HG03066 (cell line): ENCODE measurements at regions not wholly inside any gene's neighbourhood (a gene's known extent, or its start where the extent isn't known, plus 50 kb on each side); places are given as distances from the start of the nearest gene placed in this dataset.

Experiments
- ATAC-seq: cut with Tn5 transposase; IDR thresholded peaks from one replicate; pipeline ENCODE4 v1.9.1; 2021; ENCODE audit warnings: low read depth; ENCODE audit not compliant: unreplicated experiment

DNA sequence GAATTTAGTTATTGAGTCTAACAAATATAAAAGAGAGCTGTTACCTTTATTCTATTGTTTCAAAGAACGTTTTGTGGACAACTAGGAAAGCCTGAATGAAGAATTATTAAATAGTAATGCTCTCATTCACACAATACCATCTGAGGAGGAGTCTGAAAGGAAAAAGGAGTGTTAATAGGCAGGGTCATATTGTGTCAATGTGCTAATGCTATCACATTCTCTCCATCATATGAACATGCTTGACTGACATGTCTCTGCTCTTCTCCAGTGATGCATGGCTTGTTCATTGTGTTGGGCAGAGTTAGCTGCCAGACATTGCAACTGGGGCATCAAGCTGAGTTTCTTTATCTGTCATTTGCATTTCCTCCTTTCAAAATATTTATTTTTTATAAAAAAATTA is 1578.0 kb downstream of the MAT2B start:
- ATAC-seq, result no peak

DNA sequence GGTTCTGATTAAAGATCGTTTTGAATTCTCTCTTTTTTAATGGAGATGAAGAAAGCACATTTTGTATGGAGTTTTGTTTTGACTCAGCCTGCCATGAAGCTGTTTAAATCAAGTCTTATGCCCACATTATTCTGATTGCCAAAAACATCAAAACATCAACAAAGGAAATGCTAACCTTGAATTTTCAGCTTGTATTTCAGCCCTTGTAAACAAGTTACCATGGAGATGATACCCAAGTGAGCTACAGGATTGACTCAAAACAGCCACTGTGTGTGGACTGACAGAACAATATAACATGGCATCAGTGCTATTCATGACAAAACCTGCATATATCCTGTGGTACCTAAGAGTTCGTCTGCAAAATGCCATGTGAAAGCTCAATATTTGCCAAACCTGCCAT is 1581.0 kb downstream of the MAT2B start:
- no peak for ATAC-seq

DNA sequence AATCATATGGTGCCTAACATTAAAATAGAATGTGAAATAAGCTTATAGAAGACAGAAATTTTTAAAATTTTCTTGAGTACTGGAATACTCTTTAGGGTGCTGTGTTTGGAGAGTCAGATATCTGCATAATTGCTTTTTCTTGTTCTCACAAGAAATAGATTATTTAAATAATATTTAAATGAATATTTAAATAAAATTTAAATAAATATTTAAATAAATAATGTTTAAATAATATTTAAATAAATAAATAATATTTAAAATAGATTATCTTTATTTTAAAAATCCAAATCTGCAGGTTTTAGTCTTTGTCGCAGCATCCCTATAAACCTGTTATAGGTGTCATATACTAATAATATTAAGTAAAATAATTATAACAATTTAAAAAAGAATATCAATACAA is 1589.4 kb downstream of the MAT2B start:
- no peak for ATAC-seq

DNA sequence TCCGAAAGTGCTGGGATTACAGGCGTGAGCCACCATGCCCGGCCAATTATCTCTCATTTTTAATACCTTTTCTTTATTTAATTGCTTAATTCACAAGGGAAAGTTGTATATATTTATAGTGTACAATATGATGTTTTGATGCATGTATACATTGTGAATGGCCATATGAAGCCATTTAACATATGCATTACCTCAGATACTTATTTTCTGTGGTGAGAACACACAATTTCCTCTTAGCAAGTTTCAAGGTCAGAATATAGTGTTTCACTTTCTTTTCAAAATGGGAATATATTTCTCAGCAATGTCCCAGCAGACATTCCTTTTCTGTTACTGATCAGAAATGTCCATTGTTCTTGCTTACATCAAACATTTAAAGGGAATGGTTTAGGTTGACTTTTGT is 1596.3 kb downstream of the MAT2B start:
- no peak for ATAC-seq

DNA sequence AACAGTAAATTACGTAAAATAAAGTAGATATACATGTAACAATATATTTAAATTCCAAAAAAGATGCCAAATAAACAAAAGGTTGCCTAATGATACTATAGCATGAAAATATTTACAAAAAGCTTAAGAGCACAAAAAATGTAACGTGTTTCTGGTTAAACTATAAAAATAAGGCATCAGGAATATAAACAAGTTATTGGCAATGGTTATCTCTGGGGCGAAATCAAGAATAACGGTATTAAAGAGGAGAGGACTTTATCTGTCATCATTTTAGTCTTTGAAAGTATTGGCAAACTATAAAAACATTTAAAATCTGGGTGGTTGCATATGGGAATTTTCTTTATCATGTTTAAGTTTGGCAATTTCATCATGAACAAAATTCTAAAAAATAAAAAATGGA is 1599.2 kb downstream of the MAT2B start:
- no peak for ATAC-seq

DNA sequence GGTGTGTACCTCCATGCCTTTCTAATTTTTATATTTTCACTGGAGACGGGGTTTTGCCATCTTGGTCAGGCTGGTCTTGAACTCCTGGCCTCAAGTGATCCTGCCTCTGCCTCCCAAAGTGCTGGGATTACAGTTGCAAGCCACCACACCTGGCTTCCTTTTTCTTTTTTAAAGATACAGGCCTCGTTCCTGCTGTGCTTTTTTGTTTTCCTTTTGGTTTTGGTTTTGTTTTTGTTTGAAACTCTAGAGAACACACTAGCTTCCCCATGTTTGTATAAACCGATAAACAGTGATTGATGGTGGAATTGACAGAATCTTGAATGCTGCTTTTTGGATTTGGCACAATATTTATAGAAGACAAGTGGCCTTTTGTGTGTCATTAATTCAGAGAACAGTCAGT is 1603.4 kb downstream of the MAT2B start:
- ATAC-seq, result no peak

DNA sequence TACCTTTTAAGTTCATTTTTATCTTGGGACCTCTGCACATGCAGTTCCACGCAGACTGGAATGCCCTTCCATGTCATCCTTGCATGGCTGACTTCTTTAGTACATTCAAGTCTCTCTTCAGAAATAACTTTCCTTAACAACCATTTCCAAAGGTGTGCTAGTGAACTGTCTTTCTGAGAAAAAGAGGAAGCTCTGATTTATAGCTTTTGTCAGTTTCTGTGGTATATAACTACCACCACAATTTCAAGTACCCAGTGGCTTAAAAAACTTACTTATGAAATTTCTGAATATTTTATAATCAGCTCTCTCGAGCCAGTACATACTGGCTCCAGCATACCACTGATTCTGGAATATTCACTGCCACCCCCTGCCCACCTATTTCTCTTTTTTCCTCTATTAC is 1613.8 kb downstream of the MAT2B start:
- ATAC-seq, result no peak

DNA sequence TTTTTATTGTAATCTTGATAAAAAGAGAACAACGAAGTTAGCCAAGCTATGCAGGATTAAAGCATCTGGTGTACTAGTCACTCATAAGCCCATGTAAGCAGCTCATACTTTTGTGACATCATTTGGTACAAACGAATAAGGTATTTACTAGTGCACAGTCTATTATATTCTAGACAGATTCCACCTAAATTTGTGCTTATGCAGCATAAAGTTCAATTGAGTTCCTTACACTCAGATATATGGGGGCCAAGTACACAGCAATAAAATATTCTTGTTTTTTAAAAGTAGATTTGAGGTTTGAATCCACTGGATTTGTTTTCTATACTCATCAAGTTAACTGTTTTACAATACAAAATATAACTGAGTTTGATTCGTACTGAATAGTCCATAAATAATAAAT is 1621.2 kb downstream of the MAT2B start:
- ATAC-seq, result no peak

DNA sequence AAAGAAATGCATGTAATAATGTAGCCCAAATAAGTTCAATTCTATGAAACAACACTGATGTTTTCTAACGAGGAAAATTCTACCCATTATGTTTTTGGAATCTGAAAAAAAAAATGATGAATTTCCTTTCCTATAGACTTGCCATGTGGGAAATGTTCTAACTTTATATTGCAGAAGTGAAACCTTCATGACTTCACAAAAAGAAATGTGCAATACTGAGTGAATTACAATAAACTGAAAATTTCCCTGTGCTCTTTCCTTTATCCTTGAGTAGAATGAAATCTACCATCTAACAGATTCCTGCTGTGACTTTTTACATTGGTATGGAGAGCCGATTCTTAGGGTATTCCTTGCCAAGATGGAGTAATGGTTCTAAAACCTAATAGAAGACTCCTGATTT is 1622.5 kb downstream of the MAT2B start:
- ATAC-seq, result no peak

DNA sequence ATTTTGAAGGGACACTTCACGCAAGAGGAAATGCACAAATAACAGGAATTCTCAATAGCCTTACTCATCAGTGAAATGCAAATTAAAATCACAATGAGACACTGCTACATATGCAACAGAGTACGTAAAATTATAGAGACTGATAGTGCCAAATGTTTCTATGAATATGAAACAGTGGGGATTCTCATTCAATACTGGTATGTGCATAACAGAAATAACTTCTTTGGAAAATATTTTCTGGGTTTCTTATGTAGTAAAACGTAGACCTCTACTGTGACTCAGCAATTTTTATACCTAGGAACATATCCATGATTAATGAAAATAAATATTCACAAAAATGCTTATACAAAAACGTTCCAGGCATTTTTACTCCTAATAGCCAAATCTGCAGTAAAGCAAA is 1625.2 kb downstream of the MAT2B start:
- ATAC-seq, result no peak

DNA sequence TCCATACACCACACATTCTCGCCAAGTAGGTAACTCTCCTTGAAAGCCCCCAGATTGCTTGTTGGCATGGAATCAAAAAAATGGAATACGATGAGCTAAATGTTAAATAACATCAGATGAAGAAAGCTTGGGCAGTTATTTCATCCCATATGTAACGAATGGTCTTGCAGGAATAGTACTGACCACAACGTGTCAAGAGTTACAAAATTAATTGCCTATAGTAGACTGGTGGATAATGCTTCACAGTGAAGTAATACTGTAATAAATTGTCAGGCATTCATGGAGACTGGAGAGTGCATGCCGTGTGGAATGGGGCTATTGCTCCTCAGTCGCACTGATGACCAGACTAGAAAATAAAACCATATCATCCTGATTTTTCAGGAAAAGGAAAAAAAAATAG is 1628.7 kb downstream of the MAT2B start:
- ATAC-seq, result no peak

DNA sequence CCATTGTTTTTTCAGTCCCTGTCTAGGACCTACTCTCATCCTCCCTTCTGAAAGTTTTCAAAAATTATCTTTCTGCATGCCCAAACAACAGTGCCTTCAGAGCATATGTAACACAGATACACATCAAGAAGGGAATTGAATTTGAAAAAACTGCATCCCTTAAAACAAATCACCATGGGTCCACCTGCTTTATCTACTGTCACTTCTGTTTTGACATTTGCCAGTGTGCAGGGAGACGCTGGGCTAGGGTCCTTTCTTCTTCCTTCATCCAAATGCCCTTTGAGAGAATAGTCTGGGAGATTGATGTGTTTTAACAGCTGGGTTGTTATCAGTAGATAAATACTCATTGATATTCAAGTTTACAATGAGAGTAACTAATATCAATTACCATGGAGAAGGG is 1630.1 kb downstream of the MAT2B start:
- no peak for ATAC-seq

DNA sequence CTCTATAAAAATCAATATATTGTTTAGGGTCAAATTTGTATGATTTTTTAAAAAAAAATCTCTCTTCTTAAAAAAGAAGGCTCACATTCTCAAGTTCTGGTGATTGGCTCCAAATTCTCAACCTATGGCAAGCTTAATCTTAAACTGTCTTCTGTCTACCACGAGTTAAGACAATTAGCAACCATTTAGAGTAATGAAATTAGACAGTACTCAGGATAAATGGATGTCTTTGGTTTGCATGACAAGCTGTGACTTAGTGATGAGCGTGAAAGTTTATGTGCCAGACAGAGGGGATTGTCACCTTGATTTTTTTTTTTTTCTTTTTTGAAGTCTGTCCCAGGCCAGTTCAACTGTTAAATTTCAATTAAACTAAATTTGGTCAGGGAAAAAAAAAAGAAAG is 1632.3 kb downstream of the MAT2B start:
- no peak for ATAC-seq

DNA sequence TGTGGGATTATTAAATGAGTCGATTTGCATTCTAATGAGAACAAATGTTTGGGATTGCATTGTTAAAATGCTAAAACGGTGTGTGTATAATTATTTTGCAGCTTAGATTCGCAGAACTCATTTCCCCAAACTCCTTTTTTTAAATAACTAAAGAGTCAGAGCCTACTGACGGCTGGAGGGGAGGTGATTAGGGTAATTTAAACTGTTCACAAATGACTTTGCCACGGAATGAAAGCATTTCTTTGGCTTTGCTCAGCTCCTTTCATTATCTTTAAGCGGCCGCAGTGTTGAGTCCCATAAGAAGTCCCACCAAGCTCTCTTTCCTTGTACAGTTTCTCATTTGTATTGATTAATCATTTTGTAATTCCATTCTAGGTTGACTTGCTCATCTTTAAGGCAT is 1632.8 kb downstream of the MAT2B start:
- no peak for ATAC-seq

DNA sequence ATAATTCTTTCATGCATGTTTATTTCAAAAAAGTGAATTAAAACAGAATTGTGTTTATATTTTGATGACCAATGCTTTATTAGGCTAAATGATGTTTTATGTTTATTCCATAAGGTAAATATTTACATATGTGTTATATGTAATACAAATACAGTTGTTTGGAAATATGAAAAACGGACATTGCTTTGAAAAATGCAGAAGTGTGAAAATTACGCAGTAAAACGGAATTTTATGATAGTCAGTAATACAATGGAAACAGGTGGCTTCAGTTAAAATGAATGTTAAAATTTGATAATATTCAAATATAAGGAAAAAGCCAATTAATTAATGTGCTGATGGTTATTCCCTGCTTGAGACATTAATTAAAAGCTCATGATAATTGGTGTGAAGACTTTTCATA is 1633.8 kb downstream of the MAT2B start:
- ATAC-seq, result no peak

DNA sequence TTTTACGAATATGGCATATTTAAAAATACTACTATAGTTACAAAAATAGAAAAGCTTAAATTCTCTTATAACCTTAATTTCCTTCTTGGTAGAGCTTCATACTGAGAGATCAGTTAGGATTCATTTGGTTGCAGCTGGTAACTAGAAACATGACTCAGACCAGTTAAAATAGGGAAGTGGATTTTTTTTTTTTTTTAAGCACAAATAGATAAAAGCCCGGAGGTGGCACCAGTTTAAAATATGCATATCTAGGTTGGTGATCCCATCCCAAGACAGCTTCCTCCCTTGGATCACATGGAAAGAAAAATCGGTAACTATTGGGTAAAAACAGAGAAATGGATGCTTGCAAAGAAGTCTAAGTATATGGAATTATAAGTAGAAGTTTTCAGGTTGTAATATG is 1634.3 kb downstream of the MAT2B start:
- no peak for ATAC-seq

DNA sequence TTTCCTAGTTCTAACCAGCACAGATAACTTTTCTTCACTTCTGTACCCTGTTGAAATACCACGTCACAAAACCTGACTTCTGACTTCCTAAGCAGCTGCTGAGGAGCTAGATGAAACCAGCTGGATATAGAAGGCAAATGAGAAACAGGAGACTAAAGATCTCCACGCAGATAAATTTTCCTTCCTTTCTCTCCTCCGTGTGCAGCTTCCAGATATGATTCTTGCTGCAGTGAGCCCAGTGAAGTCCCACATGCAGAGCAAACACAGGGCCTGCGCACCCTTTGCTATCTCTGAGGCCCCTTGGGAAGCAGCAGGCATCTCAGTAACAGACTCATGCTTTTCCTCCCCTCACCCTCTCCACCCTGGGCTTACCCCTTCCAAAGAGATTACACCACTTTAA is 1638.3 kb downstream of the MAT2B start:
- ATAC-seq, result no peak

DNA sequence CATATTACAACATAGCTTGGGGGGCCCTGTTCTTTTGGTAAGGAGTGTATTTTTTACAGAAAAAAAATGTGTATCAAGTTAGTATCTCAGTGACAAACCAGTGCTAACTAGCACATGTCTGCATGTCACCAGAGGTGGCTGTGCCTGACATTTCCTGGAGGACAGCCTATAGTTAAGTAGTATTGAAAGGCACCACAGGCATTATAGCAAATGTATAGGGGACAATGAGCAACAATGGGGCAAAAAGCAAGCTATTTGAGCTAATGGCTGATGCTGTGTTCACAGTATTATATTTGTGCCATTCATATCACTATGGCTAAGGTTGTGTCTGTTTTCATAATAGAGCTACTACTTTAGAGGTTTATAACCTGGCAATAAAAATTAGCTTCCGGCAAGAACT is 1644.0 kb downstream of the MAT2B start:
- ATAC-seq, result no peak

DNA sequence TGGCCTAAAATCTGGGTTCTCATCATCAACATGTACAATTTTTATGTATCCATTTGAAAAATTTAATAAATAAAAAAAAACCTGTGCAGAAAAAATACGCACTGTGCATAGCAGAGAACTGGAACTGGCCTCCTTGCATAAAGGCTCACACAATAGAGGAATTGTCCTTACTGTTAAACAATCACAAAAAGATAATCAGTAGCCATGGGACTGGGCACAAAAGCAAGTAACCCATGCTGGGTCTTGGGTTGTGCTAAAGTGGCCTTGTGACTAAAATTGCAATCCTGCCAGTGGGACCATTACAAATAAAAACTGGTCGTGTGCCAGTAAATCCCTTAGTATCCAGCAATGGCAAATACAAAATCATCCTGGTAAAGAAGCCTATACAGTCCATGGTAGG is 1646.6 kb downstream of the MAT2B start:
- ATAC-seq, result no peak

DNA sequence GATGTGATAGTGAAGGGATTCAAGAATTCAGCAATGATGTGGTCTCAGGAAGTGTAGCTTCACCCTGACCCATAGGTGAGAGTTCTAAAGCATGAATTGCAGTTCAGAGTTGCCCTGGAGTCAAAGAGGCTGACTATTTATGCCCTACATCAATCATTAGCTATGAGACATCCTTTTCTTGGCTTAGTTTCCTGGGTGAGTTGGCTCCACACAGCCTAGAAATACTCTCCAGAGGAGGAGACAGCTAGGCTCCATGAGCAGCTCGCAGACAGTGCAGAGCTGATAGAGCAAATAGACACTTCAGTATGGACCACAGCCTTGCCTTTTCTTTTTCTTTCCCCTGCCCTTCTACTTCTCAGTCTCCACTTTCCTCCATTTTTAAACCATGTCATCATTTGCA is 1651.8 kb downstream of the MAT2B start:
- ATAC-seq, result no peak

DNA sequence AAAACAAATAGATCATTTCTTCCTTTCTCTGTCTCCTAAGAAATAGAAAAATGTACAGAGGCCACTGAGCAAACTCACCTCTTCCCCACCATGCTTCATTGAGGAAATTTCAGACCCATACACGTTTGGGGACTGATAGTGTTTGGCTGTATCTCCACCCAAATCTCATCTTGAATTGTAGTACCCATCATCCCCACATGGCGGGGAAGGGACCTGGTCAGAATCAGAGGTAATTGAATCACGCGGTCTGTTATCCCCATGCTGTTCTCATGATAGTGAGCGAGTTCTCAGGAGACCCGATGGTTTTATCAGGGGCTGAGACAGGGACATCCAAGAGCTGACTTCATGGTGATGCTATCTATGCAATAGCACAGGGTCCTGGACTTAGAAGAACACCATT is 1655.8 kb downstream of the MAT2B start:
- no peak for ATAC-seq

DNA sequence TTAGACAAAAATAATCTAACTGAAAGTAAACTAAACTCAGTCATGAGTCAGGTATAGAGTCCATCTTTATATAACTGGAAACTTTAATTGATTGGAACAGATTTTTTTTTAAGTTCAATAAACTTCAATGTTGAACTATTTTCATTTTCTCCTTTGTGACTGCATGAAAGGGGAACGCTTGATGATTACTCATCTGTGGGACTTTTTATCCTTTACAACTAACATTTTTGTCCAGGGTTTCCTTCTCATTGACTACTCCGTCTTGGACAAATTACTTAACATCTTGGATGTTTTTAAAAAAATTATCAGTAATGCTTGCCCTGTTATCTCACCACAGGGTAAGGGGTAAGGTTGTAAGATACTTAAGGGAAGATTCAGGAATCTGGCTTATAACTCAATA is 1658.4 kb downstream of the MAT2B start:
- no peak for ATAC-seq

DNA sequence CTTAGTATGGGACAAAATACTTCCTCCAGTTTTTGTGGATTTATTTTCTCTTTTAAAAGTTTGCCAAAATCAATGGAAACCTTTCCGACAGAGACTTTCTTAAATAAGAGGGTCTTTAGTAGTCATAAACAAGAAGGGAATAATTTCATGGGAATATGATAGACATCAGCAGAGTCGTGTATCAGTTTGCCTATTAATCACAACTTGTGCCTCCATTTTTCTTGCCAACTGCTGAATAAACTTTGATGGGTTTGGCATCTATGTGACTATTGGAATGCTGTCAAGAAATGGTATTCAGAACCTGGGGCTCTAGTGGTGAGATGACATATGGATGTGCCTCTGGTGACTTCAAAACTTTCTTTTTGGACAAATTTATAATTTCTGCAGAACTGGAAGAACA is 1668.2 kb downstream of the MAT2B start:
- ATAC-seq, result no peak

DNA sequence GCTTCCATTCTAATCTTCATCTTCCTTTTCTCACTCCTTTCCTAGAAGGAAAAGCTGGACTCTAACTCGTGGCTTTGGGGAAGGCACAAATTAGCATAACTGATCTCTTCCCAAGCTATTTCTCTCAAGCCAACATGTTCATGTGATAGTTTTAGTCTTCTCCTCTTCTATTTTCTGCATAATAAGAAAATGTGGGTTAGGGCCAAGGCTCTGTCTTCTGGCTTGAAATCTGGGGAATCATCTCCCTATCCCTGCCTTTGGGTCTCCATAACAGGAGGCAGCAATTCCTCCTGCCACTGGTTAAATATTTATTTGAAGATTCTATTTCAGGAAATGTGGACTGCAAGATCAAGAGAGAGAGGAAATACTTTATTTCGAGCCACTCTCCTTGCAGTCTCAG is 1669.6 kb downstream of the MAT2B start:
- ATAC-seq, result no peak
